HG03039 (cell line): ENCODE measurements at regions not wholly inside any gene's neighbourhood (a gene's known extent, or its start where the extent isn't known, plus 50 kb on each side); places are given as distances from the start of the nearest gene placed in this dataset.
"Not testable (repeated sequence)": the region's sequence is repeated elsewhere in the genome, so short reads cannot be mapped to it uniquely, and the experiment has no call there.

Source experiments
- ATAC-seq: cut with Tn5 transposase; IDR thresholded peaks from one replicate; pipeline ENCODE4 v1.9.1; 2021; ENCODE audit warnings: mild to moderate bottlenecking, moderate library complexity; ENCODE audit not compliant: unreplicated experiment

DNA sequence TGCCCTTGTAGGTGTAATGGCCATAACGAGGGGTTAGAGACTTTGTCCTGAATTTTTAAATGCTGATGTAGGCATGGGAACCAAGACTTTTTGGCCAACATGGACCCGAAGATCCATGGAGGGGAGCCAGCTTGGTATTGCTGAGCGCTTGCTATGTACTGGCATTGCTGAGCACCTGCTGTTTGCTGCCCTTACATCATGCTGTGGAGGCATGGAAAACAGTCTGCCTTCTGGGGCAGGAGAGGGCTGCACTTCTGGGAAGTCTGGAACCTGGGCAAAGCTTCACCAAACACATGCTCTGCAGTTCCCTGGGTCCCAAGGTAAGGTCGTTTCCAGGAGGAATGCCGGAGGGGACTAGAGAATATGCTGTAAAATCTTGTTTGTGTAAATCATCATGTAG, 86.3 kb upstream of the CNIH3 start:
- no peak for ATAC-seq

DNA sequence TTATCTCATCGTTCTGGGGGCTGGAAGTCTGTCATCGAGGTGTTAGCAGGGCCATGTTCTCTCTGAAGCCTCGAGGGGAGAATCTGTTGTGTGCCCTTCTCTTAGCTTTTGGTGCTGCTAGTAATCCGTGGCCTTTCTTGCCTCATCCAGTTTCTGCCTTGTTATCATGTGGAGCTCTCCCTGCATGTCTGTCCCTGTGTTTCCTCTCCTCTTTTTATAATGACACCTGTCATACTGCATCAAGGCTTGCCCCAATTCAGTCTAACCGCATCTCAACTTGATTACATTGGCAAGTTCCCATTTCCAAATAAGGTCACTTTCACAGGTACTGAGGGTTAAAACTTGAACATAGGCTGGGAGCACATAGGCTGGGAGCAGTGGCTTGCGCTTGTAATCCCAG, 82.6 kb upstream of the CNIH3 start:
- no peak for ATAC-seq

DNA sequence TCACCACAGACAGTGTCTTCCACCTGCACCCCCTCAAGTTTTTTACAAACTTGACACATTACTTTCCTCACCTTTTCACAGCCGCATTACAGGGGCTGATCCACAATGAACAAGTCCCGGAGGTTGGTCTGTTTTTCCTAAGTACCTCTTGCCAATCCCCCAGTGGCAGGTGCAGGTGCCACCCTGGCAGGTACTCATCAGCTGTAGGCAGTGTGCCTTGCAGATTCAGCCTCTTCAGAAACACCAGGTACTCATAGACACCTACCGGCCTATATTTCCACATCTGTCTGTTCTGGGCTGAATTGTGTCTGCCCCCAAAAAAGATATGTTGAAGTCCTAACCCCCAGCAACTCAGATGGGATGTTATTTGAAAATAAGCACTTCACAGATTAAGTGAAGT, 81.4 kb upstream of the CNIH3 start:
- no peak for ATAC-seq

DNA sequence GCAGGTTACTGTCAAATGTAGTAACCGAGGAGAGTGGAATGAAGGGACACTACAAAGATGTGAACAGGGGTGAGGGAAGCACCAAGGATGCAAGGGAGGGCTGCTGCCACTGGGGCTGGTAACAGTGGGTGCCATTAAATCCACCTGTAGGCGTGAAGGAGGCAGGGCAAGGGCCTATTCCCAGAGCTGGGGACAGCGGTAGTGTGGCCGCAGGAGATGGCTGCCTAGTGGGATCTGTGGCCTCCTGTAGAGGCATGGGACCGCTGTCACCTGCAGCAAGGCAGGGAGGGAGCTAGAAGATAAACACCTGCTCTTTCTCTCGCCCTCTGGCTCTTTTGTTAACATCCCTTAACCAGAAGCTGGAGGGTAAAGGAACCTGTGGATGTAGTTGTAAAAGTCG, 80.5 kb upstream of the CNIH3 start:
- no peak for ATAC-seq

DNA sequence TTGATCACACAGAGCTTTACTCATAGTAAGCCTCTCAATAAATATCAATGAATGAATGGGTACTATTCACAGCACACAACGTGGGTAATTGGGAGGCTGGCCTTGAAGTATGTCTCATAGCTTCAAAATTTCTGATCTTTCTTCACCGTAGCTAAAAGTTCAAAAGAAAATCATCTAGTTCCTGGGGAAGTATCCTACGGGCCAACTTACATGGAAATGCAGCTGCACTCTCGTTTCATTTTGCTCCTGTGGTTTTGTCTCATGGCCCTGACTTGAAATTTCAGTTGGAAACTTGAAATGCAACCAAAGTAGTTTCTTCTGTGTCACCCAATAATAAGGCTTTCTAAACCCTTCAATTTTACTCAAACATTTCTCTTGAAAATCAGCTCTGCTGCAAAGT, 76.1 kb upstream of the CNIH3 start:
- ATAC-seq = no peak

DNA sequence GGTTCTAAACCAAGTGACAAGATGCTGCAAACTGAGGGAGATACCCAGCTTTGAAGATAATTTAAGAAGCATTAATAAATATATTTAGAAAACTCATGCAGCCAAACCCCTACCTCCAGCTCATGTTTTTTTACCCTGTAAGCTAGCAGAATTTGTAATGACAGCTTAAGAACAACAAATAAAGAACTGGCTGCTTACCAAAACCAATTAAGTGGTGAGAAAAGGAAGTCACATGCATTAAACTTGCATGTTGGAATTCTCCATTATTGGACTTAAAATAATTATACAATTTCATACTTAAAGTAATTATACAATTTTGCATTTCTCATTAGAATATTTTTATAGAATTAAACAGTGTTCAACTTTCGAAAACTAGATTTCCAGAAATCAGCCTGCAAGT, 75.6 kb upstream of the CNIH3 start:
- no peak for ATAC-seq

DNA sequence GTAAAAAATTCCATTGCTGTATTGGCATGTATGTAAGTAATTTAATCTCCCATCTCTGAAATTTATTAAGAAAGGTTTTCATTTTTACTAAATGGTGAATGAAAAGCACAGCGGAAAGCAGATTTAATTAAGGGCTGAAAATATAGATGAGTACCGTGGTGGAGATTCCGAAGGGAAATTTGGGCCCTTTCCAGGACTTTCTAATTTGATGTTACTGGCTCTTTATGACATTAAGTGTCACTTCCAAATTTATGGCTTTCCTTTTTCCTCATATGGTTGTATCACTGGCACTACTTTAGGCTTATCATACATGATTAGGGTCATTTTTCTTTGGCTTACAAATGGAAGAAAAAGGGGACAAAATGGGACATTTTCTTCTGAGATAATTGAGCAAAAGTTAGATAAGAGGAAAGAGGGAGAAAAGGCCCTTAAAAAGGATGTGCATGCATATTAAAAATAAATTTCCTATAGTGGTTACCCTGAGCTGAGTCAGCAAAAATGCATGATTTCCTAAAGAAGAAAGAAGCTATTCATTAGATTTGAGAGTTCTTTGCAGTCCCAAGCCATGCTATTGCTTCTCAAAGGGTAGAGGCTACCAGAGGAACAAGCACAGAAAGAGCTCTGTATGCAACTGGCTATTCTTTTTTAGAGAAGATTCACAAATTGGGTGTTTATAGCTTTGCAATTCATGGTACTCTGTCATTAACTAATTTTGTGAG, 74.9 kb upstream of the CNIH3 start:
- no peak for ATAC-seq

DNA sequence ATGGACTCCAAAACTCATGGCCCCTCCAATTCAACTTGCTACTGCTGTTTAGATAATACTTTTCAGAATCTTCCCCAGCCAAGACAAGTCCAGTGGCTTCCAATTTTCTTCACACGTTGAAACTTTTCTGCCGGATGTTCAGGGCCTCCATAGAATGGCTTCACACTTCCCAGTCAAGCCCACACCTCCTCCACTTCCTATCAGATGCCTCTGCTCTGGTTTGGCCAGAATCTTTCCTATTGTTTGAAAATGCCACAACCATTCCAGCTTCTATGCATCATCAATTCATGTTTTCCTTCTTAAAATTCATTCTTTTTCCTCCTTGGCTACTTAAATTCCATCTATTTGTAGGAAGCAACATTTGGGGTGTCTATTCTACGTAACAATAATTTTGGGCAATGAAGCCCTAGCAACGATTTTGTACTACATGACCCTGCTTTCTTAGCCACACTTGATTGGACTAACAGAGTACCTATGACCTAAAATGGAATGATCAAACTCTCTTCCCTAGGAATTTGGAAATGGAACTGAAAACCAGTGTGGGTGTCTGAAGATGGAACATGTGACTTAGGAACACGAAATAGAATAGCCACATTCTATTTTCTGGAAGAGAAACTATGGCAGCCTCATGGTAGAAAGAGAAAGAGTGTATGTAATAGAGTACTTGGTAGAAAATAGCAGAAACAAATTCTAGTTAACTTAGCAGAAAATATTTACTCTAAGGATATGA, 74.1 kb upstream of the CNIH3 start:
- no peak for ATAC-seq

DNA sequence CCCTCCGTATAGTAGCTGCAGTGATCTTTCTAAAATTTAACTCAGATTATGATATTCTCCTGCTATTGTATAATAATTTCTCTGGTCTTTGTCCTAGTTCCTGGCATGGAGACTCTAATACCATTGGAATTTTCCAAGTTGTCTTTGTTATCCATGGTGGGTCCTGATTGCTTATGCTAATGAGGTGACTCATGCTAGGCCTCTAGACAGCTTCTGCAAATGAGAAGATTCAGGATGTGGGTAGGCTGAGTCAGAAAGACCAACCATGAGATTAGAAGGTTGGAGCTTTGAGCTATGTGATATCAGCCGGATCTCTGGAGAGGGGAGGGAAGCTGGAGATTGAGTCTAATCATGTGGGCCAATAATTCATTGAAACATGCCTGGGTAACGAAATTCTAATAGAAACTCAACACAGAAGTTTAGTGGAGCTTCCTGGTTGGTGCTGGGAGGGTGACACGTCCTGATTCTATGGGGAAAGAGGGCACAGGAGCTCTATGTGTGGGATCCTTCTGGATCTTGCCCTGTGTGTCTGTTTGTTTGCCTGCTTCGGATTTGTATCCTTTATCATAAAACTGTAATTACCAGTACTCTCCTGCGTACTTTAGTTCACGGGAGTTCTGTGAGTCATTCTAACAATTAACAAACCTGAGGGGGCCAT, 73.2 kb upstream of the CNIH3 start:
- no peak for ATAC-seq

DNA sequence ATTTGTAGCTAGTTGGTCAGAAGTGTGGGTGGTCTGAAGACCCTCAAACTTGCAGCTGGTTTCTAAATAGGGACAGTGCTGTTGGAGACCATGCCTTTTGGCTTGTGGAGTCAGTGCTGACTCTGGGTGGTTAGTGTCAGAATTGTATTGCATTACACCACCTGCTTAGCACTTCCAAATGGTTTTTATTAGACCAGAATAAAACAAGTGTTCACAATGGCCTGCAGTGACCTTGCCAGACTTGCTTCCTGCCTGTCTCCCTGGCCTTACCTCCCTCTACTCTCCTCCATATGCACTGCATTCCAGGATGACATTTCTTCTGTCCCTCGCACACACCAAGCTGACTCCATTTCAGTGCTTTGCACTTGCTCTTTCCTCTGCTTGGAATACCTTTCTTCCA, 72.7 kb upstream of the CNIH3 start:
- no peak for ATAC-seq

DNA sequence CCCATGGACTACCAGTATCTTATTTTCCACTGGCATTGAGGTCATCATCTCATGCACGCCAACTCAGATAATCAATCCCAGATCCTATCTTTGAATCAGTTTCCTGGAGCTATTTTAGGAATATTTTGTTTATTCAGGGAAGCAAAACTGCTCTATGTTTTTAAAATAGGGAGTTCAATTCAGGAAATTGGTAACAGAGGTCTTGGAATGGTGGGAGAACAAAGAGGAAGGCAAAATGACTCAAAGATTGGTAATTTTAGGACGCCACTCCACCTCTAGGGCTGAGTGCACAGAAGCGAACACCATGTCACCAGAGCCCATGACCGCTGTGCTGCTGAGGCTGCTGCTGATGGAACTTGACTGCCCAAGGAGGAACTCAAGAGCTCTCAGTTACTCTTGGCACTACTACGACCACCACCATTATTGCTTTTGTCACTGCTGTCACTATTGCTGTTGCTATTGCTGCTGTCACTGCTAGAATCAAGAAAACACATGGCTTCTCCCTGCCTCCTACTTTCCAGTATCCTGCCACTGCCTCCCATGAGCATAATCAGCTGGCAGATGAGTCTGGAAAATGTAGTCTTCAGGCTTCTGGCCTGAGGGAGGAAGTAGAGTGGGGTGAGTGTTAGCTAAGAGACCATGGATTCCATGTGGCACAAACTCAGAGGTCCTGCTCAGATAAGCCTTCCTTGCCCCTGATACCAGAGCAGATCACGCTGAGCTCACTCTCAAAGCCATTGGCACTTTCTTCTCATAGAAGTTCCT, 71.6 kb upstream of the CNIH3 start:
- no peak for ATAC-seq

DNA sequence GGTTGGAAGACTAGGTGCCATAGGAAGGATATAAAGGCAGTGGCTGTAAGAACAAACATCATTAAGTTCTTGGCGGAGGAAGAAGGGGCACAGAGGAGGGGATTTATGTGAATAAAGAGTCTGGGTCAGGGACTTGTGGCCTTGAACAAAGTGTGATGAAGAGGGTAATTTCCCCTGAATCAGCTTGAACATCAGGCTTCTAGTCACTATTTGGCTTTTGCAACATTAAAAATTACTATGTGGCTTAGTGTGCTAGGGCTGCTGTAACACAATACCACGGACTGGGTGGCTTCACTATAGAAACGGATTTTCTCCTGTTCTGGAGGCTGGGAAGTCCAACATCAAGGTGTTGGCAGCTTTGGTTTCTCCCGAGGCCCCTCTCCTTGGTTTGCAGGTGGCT, 70.5 kb upstream of the CNIH3 start:
- ATAC-seq = no peak

DNA sequence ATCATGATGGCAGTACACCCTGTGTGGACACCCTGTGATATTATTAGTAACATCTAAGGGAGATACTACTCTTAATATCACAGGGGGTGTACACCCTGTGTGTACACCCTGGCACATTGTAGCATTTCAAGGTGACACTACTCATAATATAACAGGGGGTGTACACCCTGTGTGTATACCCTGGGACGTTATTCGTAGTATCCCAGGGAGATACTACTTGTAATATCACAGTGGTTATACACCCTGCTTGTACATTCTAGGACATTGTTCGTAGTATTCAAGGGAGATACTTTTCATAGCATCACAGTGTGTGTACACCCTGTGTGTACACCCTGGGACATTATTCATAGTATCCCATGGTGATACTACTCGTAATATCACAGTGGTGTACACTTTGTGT, 67.4 kb upstream of the CNIH3 start:
- no peak for ATAC-seq

DNA sequence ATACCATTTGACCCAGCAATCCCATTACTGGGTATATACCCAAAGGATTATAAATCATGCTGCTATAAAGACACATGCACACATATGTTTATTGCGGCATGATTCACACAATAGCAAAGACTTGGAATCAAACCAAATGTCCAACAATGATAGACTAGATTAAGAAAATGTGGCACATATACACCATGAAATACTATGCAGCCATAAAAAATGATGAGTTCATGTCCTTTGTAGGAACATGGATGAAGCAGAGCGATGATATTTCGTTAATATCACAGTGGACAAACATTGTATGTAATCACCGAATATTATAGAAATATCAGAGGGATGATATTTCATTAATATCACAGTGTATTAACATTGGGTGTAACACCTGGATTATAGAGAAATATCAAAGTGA, 64.9 kb upstream of the CNIH3 start:
- not testable (repeated sequence) for ATAC-seq

DNA sequence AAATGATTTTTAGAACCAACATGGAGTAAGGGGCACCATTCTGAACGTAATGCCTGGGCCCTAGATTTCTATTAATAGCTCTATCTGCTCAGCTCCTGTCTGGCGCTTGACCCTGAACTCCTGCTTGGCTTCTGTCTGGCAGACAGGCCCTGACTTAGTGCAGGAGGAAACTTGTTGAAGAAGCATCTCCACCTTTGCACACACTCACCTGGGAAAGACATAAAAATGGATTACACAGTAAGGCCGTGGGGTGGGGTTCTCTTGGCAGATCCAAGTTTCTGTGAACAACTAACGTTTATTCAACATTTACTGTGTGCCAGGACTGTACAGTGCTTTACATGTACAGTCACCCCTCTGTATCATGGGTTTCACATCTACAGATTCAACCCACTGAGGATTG, 62.1 kb upstream of the CNIH3 start:
- no peak for ATAC-seq

DNA sequence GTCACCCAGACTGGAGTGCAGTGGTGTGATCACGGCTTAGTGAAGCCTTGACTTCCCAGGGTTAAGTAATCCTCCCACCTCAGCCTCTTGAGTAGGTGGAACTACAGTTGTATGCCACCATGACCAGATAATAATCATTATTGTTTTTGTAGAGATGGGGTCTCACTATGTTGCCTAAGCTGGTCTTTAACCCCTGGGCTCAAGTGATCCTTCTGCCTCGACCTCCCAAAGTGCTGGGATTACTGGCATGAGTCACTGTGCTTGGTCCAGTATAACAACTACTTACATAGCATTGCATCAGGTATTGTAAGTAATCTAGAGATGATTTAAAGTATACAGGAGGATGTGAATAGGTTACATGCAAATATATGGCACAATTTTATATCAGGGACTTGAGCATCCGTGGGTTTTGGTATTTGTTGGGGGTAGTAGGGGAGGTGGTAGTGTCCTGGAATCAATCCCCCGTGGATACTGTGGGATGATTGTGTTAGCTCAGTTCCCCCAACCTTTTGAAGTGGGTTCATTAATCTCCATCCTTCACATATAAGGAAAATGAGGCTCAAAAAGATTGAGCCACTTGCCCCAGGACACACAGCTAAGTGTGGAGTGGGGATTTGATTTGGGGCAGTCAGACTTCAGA, 61.4 kb upstream of the CNIH3 start:
- no peak for ATAC-seq

DNA sequence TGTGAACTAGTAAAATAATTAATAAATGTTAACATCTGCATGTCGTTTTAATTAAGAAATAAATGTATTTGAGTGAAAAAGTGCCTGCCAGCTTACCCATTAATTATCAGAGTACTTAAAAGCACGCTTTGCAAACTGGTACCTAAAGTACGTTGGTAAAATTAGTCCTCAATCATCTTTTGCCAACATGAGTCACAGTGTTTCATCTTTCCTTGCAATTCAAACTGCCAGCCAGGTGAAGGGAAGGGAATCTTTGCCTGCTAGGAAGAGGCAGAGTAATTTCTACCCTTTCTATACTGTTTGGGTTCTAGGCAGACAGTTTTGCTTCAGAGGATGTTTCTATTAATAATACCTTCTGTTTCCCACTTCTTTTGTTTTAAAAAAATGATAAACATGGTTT, 57.2 kb upstream of the CNIH3 start:
- no peak for ATAC-seq

DNA sequence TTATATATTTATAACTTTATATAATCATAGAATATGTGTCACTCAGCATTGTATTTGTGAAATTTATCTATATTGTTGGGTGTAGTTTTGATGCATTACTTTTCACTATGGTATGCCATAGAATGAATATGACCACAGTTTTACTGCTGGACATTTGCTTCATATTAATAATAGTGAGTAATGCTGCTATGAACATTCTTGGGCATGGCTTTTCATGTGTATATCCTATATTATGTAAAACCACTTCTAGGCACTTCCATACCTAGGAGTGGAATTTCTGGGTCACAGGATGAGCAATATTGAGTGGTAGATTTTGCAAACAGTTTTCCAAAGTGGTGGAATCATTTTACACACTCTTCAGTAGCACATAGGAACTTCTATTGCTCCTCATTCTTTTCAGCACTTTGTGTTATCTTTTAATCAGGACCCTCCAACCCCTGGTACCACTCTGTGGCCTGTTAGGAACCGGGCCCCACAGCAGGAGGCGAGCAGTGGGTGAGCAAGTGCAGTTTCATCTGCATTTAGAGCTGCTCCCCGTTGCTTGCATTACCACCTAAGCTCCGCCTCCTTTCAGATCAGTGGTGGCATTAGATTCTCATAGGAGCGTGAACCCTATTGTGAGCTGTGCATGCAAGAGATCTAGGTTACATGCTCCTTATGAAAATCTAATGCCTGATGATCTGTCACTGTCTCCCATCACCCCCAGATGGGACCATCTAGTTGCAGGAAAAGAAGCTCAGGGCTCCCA, 56.0 kb upstream of the CNIH3 start:
- no peak for ATAC-seq

DNA sequence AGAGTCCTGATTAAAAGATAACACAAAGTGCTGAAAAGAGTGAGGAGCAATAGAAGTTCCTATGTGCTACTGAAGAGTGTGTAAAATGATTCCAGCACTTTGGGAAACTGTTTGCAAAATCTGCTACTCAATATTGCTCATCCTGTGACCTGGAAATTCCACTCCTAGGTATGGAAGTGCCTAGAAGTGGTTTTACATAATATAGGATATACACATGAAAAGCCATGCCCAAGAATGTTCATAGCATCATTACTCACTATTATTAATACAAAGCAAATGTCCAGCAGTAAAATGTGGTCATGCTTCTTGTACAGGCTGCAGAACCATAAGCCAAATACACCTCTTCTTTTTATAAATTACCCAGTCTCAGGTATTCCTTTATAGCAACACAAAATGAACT, 53.2 kb upstream of the CNIH3 start:
- not testable (repeated sequence) for ATAC-seq

DNA sequence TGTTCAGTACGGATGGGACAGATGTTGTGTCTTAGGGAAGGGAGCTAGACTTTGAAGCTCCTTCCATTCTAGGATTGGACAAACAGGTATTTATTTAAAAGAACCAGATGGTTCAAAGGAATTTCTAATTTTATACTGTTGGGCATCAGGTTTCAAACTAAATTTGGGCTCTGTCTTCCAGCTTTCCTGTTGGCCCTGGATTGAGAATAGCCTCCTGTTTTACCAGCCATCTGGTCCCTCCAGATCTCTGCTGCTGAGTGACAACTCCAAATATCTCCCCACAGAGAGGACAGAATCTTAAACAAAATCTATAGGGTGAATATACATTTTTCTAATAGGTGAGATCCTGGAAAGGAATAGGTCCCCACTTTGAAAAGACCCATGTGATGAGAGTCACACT, 52.5 kb upstream of the CNIH3 start:
- ATAC-seq = no peak
